ENCODE measurements at regions not wholly inside any gene's neighbourhood (a gene's known extent, or its start where the extent isn't known, plus 50 kb on each side); places are given as distances from the start of the nearest gene placed in this dataset.

- no peak overlapping the region for H3K4me3 Mint-ChIP-seq
- no peaks in the 10 kb centered on the region for H3K9me3 Mint-ChIP-seq
- no peak overlapping the region for H3K27ac ChIP-seq (ENCODE audit: low read length)
- H3K4me3 ChIP-seq (ENCODE audit: low read length): no peak overlapping the region
- no peaks in the 10 kb centered on the region for H3K9me3 ChIP-seq (ENCODE audit: control insufficient read depth, insufficient read depth, low read length)
- H3K27ac Mint-ChIP-seq: no peak overlapping the region
- no peak for DNase-seq
- TF ChIP-seq CTCF (IDR thresholded peaks at IDR 0.05): no peak
- peaks cover 0 to 5% of the 10 kb centered on the region in 2 donors for H3K27me3 Mint-ChIP-seq (ENCODE audit: low read depth in 2 of 2)
- intact Hi-C loops (cut with micrococcal nuclease): no loop called here
- H3K27me3 ChIP-seq (ENCODE audit: control insufficient read depth, insufficient read depth, low read length): no peaks in the 10 kb centered on the region
- no peaks in the 10 kb centered on the region for H3K4me1 Mint-ChIP-seq
- no peak for ATAC-seq
- no peaks in the 10 kb centered on the region for H3K36me3 Mint-ChIP-seq
- WGBS (ENCODE audit: insufficient coverage): 86% methylated on average over 2 of the region's 3 CpGs
- no peaks in the 10 kb centered on the region for H3K4me1 ChIP-seq (ENCODE audit: control insufficient read depth, insufficient read depth, low read length)
- no peaks in the 10 kb centered on the region for H3K36me3 ChIP-seq (ENCODE audit: control insufficient read depth, insufficient read depth, low read length)
These were observed 100.7 kb downstream of the TMEM114 start for GRCh38 chr16:8489580-8489979.

- H3K9me3 Mint-ChIP-seq: peaks cover 0 to 2% of the 10 kb centered on the region in 2 donors
- no peaks in the 10 kb centered on the region for H3K36me3 ChIP-seq (ENCODE audit: control insufficient read depth, insufficient read depth, low read length)
- H3K27me3 Mint-ChIP-seq (ENCODE audit: low read depth in 2 of 2): peaks cover 0 to 5% of the 10 kb centered on the region in 2 donors
- intact Hi-C loops (cut with micrococcal nuclease): no loop called here
- H3K4me3 Mint-ChIP-seq: no peak overlapping the region
- no peak overlapping the region for H3K27ac Mint-ChIP-seq
- no peaks in the 10 kb centered on the region for H3K27me3 ChIP-seq (ENCODE audit: control insufficient read depth, insufficient read depth, low read length)
- WGBS (ENCODE audit: insufficient coverage): 55% methylated on average over 1 of the region's 3 CpGs
- H3K9me3 ChIP-seq (ENCODE audit: control insufficient read depth, insufficient read depth, low read length): no peaks in the 10 kb centered on the region
- no peak overlapping the region for H3K27ac ChIP-seq (ENCODE audit: low read length)
- no peak for TF ChIP-seq CTCF (IDR thresholded peaks at IDR 0.05)
- H3K4me1 ChIP-seq (ENCODE audit: control insufficient read depth, insufficient read depth, low read length): no peaks in the 10 kb centered on the region
- no peaks in the 10 kb centered on the region for H3K4me1 Mint-ChIP-seq
- ATAC-seq (no peak), DNase-seq (no peak)
- H3K36me3 Mint-ChIP-seq: no peaks in the 10 kb centered on the region
- H3K4me3 ChIP-seq (ENCODE audit: low read length): no peak overlapping the region
These were observed 103.3 kb downstream of the TMEM114 start for GRCh38 chr16:8486985-8487384.

DNA sequence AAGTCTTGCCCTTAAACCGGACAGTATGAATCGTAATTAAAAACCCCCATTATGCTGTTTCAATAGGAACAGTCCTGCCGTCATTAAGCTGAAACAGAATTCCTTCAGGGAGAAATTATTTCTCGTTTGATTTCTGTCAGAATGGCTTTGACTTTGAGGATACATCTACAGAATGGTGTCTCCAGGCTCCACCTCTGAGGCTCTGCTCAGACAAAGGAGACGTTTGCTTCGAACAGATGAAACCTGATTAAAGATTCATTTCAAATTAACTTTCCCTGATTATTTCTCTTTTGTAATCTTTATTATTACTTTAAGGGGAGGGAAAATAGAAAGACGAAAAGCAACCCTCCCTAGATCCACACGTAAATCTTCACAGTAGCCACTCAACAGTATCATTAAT, 106.9 kb downstream of the TMEM114 start:
- intact Hi-C loops (cut with micrococcal nuclease): no loop called here
- DNase-seq (no peak), ATAC-seq (no peak)
- 83% methylated on average over 6 of the region's 8 CpGs for WGBS (ENCODE audit: insufficient coverage)
- Mint-ChIP-seq H3K4me3 (no peak overlapping the region), H3K36me3 (no peaks in the 10 kb centered on the region), H3K27me3 (ENCODE audit: low read depth in 2 of 2) (peaks cover 0 to 7% of the 10 kb centered on the region in 2 donors), H3K9me3 (peaks cover 0 to 2% of the 10 kb centered on the region in 2 donors), H3K27ac (no peak overlapping the region), H3K4me1 (no peaks in the 10 kb centered on the region)
- Histone ChIP-seq H3K4me1 (ENCODE audit: control insufficient read depth, insufficient read depth, low read length) (no peaks in the 10 kb centered on the region), H3K4me3 (ENCODE audit: low read length) (no peak overlapping the region), H3K36me3 (ENCODE audit: control insufficient read depth, insufficient read depth, low read length) (no peaks in the 10 kb centered on the region), H3K27me3 (ENCODE audit: control insufficient read depth, insufficient read depth, low read length) (no peaks in the 10 kb centered on the region), H3K9me3 (ENCODE audit: control insufficient read depth, insufficient read depth, low read length) (no peaks in the 10 kb centered on the region), H3K27ac (ENCODE audit: low read length) (no peak overlapping the region)
- TF ChIP-seq CTCF (IDR thresholded peaks at IDR 0.05): no peak

GRCh38 chr16:8481810-8482209, 108.5 kb downstream of the TMEM114 start:
- H3K4me1 ChIP-seq (ENCODE audit: control insufficient read depth, insufficient read depth, low read length): no peaks in the 10 kb centered on the region

More at GRCh38 chr16:8481810-8482209, 108.5 kb downstream of the TMEM114 start:
- TF ChIP-seq CTCF (IDR thresholded peaks at IDR 0.05): no peak
- ATAC-seq (no peak), DNase-seq (no peak)
- Mint-ChIP-seq H3K27me3 (ENCODE audit: low read depth in 2 of 2) (peaks cover 0 to 6% of the 10 kb centered on the region in 2 donors), H3K27ac (no peak overlapping the region), H3K36me3 (no peaks in the 10 kb centered on the region), H3K4me1 (no peaks in the 10 kb centered on the region), H3K4me3 (no peak overlapping the region), H3K9me3 (peaks cover 0 to 2% of the 10 kb centered on the region in 2 donors)
- Histone ChIP-seq H3K27me3 (ENCODE audit: control insufficient read depth, insufficient read depth, low read length) (no peaks in the 10 kb centered on the region), H3K9me3 (ENCODE audit: control insufficient read depth, insufficient read depth, low read length) (no peaks in the 10 kb centered on the region), H3K36me3 (ENCODE audit: control insufficient read depth, insufficient read depth, low read length) (no peaks in the 10 kb centered on the region), H3K4me3 (ENCODE audit: low read length) (no peak overlapping the region), H3K27ac (ENCODE audit: low read length) (no peak overlapping the region)
- WGBS (ENCODE audit: insufficient coverage): 77% methylated on average over 3 of the region's 3 CpGs
- intact Hi-C loops (cut with micrococcal nuclease): no loop called here

Data from natural killer cell (primary cell).